PC-3 (cell line): ENCODE measurements at regions not wholly inside any gene's neighbourhood (a gene's known extent, or its start where the extent isn't known, plus 50 kb on each side); places are given as distances from the start of the nearest gene placed in this dataset.

Experiments
- CTCF ChIP-seq: fragments of 300-600 bp; sonication (generic); conservative IDR thresholded peaks from 2 replicates; pipeline ENCODE4 v1.5.1; 2017; ENCODE audit warnings: antibody characterized with exemption, low read depth, mild to moderate bottlenecking, low read length
- EZH2 ChIP-seq: fragments of 300-600 bp; sonication (generic); IDR thresholded peaks from one replicate; pipeline ENCODE4 v1.6.1; 2017; ENCODE audit warnings: antibody characterized with exemption, mild to moderate bottlenecking, low read length; ENCODE audit not compliant: unreplicated experiment
- EZH2phosphoT487 ChIP-seq: fragments of 300-600 bp; sonication (generic); IDR thresholded peaks from 2 replicates; pipeline ENCODE4 v1.6.1; 2018; ENCODE audit warnings: mild to moderate bottlenecking, antibody characterized with exemption, low read length, borderline replicate concordance

- TF ChIP-seq CTCF (no peak), EZH2phosphoT487 (no peak), EZH2 (no peak)
Measured at GRCh38 chr19:31600731-31601295, 251.6 kb upstream of the TSHZ3 start.
